Subcutaneous abdominal adipose tissue (tissue), 5 donors: ENCODE measurements at regions not wholly inside any gene's neighbourhood (a gene's known extent, or its start where the extent isn't known, plus 50 kb on each side); places are given as distances from the start of the nearest gene placed in this dataset.
"Not testable (repeated sequence)": the region's sequence is repeated elsewhere in the genome, so short reads cannot be mapped to it uniquely, and the experiment has no call there.

Experiments
- H3K27ac ChIP-seq: one replicate; pipeline ENCODE4 v1.7.0; 2013; ENCODE audit warnings: low read depth, mild to moderate bottlenecking, inconsistent platforms, low read length, moderate library complexity
- H3K27me3 ChIP-seq, 5 donors: one replicate each; pipeline ENCODE4 v1.7.0; 2013; ENCODE audit warnings: low read length in 5 of 5, inconsistent platforms in 1 of 5; ENCODE audit not compliant: control insufficient read depth in 5 of 5, insufficient read depth in 4 of 5
- H3K36me3 ChIP-seq, 5 donors: one replicate each; pipeline ENCODE4 v1.7.0; 2013; ENCODE audit warnings: low read length in 5 of 5; ENCODE audit not compliant: control insufficient read depth in 5 of 5, insufficient read depth in 5 of 5
- H3K4me1 ChIP-seq, 5 donors: one replicate each; pipeline ENCODE4 v1.7.0; 2013; ENCODE audit warnings: low read length in 5 of 5, mild to moderate bottlenecking in 3 of 5, moderate library complexity in 1 of 5; ENCODE audit not compliant: control insufficient read depth in 5 of 5, insufficient read depth in 5 of 5
- H3K4me3 ChIP-seq, 5 donors: one replicate each; pipeline ENCODE4 v1.7.0; 2013; ENCODE audit warnings: low read length in 5 of 5, low read depth in 1 of 5
- H3K9ac ChIP-seq, 5 donors: one replicate each; pipeline ENCODE4 v1.7.0; 2013; ENCODE audit warnings: low read length in 5 of 5, mild to moderate bottlenecking in 4 of 5, moderate library complexity in 3 of 5
- H3K9me3 ChIP-seq, 5 donors: one replicate each; pipeline ENCODE4 v1.7.0; 2013; ENCODE audit warnings: low read length in 5 of 5; ENCODE audit not compliant: control insufficient read depth in 5 of 5
- donor health status: healthy.
- donor health status: healthy.
- donor health status: healthy.
- donor health status: healthy.
- donor health status: healthy.

DNA sequence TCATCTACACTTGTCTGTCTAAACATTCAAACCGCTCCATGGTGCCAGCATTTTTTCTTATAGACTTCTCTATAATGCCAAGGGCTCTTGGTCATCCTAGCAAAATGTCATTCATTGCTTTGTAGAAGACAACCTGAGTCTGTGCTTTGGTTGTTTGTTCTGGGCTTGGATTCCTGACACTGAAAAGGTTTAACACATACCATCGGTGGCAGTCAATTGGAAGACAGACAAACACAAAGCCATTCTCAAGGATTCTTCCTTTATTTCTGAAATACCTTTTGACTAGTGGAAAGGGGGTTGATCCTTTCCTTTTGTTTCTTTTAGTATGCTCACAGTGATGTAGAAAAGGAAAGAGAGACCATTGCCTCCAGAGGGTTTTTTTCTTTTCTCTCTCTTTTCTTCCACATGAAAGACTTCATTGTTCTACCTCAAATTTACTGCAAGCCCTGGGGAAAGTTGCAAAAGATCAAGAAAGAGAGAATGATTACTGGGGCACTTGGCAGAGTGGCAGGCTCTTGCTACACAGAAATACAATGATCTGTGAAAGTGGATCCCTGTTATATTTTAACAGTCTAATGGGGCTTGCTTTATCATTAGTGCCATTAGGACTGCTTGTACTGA lies 66.4 kb upstream of the TMC1 start:
- Histone ChIP-seq H3K9ac (no peak overlapping the region), H3K4me1 (peaks cover 0 to 4% (median 0%) of the 10 kb centered on the region in 5 donors), H3K4me3 (no peak overlapping the region), H3K27ac (no peak overlapping the region), H3K9me3 (no peaks in the 10 kb centered on the region), H3K36me3 (no peaks in the 10 kb centered on the region), H3K27me3 (no peaks in the 10 kb centered on the region)

DNA sequence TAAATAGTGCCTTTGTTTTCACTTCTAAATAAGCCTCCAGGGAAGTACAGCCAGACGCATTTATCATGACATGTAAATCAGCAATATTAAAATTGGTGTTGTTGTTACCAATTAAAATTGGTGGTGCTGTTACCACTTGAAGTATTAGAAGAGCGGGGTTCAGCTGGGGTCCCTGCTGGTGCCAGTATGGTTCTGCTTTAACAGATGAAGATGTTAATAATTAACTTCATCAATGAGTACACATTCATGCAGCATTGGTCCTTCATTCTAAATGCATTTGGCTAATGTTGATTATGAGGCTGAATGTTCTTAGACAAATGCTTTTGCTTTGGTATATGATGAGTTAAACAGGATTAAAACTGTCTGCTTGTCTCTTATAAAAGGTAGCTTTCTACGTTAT lies 67.6 kb upstream of the TMC1 start:
- H3K4me3 ChIP-seq, result no peak overlapping the region
- no peaks in the 10 kb centered on the region for H3K36me3 ChIP-seq
- peaks cover 0 to 4% (median 0%) of the 10 kb centered on the region in 5 donors for H3K4me1 ChIP-seq
- H3K27me3 ChIP-seq, result no peaks in the 10 kb centered on the region
- no peak overlapping the region for H3K9ac ChIP-seq
- no peak overlapping the region for H3K27ac ChIP-seq
- H3K9me3 ChIP-seq, result no peaks in the 10 kb centered on the region

DNA sequence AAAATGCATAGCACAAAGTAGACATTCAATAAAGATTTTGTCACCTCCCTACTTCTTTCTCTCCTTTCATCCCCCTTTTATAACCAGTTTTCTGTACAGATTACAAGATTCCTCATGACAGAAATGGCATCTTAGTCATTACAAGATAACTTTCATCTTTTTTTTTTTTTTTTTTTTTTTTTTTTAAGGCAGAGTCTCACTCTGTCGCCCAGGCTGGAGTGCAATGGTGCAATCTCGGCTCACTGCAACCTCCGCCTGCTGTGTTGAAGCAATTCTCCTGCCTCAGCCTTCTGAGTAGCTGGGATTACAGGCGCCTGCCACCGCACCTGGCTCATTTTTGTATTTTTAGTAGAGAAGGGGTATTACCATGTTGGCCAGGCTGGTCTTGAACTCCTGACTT lies 75.2 kb upstream of the TMC1 start:
- not testable (repeated sequence) for H3K27ac ChIP-seq, H3K9me3 ChIP-seq, H3K4me1 ChIP-seq, H3K4me3 ChIP-seq, H3K36me3 ChIP-seq, H3K27me3 ChIP-seq, H3K9ac ChIP-seq

DNA sequence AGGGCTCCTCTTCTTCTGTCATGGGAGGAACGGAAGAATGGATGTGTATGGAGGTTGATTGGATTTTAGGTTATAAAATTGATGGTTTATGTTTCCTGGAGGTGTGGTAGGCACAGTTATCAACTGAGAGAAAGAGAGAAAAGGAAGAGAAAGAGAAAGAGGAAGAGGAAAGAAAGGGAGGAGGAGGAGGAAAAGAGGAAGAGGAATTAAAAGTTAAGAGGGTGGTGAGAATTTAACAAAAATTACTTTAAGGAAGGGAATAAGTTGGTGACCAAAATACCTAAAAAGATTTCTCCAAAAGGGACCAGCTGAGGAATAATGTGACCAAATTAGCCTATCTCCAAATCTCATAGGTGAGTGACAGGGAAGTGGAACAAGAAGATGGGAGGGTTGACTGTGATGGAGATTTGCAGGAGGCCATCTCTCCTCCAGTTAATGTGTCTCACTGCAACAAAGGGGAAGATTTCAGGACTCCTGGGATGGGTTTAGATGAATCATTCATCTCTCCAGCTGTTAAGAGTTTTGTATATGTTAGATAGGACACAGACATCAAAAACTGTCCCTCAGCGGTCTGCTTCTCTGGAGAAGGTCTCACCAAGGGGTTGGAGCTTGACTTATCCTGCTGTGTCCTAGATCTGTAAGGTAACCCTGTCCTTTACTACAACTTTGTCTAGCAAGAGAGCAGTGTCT lies 76.0 kb upstream of the TMC1 start:
- no peaks in the 10 kb centered on the region for H3K4me1 ChIP-seq
- H3K27me3 ChIP-seq, result no peaks in the 10 kb centered on the region
- H3K36me3 ChIP-seq, result no peaks in the 10 kb centered on the region
- H3K4me3 ChIP-seq, result no peak overlapping the region
- H3K27ac ChIP-seq, result no peak overlapping the region
- no peaks in the 10 kb centered on the region for H3K9me3 ChIP-seq
- no peak overlapping the region for H3K9ac ChIP-seq

DNA sequence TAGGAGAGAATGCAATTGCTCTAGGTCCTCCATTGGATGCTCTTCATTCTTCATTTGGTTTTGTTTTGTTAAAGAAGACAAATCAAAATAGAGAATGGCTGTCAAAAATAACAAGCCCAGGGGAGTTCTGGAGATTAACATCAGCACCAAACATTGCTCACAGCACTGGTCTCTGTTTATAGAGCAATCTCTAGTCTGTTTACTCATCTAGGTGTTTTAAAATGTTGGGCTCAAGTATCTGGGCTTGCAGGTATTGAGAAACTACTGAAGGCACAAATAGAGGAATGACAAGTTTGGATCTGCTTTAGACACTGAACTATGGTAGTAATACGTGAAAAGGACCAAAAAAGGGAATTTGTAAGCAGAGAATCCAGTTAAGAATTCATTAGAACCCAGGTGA lies 77.0 kb upstream of the TMC1 start:
- no peak overlapping the region for H3K9ac ChIP-seq
- no peaks in the 10 kb centered on the region for H3K4me1 ChIP-seq
- H3K9me3 ChIP-seq, result no peaks in the 10 kb centered on the region
- H3K4me3 ChIP-seq, result no peak overlapping the region
- no peaks in the 10 kb centered on the region for H3K27me3 ChIP-seq
- no peak overlapping the region for H3K27ac ChIP-seq
- H3K36me3 ChIP-seq, result no peaks in the 10 kb centered on the region

DNA sequence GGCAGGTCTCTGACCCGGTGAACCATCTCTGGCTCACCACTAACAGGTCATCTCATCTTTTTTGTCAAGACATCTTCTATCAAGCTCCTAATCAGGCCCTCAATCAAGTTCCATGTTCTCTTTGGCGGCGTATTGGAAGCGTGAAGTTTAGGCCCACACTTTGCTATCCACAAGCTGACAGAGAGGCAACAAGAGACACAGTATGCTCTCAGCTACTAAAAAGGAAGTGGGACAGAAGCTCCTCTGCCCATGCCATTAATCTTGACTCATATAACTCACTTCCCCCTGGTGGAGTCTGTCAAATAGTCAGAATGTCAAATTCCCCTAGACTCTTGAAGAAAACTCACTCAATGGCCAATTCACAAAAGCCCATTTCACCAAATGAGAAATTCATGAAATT lies 77.6 kb upstream of the TMC1 start:
- no peaks in the 10 kb centered on the region for H3K36me3 ChIP-seq
- H3K9ac ChIP-seq, result no peak overlapping the region
- no peaks in the 10 kb centered on the region for H3K9me3 ChIP-seq
- H3K27ac ChIP-seq, result no peak overlapping the region
- no peaks in the 10 kb centered on the region for H3K4me1 ChIP-seq
- no peaks in the 10 kb centered on the region for H3K27me3 ChIP-seq
- H3K4me3 ChIP-seq, result no peak overlapping the region

DNA sequence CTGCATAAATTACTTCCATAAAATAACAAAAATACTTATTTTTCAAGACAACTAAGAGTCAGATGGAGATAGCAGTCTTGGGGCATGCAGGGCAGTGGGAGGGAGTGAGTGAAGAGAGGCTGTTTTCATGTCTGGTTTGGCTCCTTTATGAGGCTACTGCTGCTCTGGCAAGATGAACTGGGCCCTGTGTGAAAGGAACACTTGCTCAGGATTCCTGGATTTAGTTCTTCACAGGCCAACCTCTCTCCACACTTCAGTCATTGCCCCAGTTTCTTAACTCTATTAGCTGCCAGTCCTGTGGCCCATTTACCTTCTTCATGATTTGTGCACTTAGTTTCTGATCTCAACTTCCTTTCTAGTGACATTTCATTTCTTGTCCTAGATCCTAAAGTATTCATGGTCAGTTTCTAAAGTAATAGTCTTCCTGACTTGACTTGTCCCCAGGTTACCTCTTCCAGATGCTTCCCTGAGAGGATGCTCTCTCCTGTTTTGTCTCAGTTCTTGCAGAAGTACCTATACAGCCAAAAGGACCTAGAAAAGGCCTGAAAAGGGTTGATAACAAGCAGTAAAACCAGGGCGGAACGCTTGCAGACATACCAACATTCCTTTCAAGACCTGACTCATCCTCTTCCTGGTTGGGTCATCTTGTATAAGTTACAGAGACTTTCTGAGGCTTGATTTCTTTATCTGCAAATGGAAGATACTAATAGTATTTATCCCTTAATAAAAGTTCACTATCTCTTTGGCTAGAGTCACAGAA lies 77.0 kb upstream of the ZFAND5 start:
- no peaks in the 10 kb centered on the region for H3K27me3 ChIP-seq
- no peak overlapping the region for H3K9ac ChIP-seq
- no peak overlapping the region for H3K27ac ChIP-seq
- H3K4me1 ChIP-seq, result no peaks in the 10 kb centered on the region
- H3K9me3 ChIP-seq, result no peaks in the 10 kb centered on the region
- no peak overlapping the region for H3K4me3 ChIP-seq
- no peaks in the 10 kb centered on the region for H3K36me3 ChIP-seq

DNA sequence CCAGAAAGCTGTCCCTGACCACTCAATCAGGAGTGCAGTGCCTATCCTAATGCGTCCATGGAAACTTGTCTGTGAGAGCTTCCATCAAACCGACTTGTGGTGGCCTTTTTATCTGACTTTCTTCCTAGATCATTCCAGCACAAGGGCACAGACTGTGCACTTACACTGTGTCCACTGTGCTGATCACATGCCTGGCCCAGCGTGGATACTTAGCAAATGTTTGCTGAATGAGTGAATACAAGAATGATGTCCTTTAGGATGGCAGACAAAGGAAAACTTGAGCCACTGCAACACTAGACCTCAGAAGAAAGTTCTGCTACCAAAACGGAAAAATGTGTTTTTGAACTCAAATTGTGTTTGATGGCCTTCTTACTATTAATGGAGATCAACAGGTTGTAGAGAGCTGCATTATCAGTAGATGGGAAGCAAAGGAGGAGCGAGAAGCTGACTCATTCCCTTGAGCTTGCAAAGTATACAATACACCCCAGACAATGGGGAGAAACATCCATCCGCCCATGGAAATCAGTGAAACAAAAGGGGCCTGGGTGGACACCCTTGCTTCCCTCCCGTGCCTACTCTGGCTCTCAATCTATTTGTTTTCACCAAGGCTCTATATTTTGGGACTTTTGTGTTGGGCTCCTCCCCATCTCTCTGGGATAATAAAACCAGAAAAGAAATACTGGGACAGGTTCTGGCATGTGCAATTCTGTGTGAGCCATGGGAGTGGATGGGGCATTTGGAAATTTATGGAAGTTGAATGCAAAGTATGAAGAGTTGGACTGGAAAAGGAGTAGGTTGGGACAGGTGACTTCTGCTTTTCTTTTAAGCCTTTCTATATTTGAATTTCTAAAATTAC lies 76.2 kb upstream of the ZFAND5 start:
- no peak overlapping the region for H3K4me3 ChIP-seq
- no peak overlapping the region for H3K27ac ChIP-seq

DNA sequence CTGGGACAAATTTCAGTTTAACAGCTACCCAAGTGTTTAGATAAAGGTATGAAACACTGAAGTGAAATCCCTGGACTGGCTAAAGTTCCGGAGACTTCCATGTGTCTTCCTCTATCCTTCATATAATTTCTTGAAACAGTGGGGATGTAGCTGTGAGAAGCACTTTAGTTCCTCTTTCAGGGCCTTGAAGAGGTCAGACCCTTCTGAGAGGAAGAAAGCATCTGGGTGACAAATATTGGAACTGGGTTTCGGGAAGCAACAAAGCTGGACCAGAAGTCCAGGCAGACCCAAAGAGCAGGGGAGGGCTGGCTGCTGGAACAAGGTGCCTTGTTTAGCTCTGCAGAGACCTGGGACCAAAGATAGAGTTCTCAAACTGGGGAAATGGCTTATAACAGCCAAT lies 75.4 kb upstream of the ZFAND5 start:
- no peak overlapping the region for H3K4me3 ChIP-seq
- no peak overlapping the region for H3K27ac ChIP-seq
- no peaks in the 10 kb centered on the region for H3K36me3 ChIP-seq
- H3K4me1 ChIP-seq, result no peaks in the 10 kb centered on the region
- no peaks in the 10 kb centered on the region for H3K9me3 ChIP-seq
- no peak overlapping the region for H3K9ac ChIP-seq
- no peaks in the 10 kb centered on the region for H3K27me3 ChIP-seq

More for the DNA sequence above, 76.2 kb upstream of the ZFAND5 start:
- H3K9ac ChIP-seq, result no peak overlapping the region
- H3K27me3 ChIP-seq, result no peaks in the 10 kb centered on the region
- no peaks in the 10 kb centered on the region for H3K9me3 ChIP-seq
- H3K4me1 ChIP-seq, result no peaks in the 10 kb centered on the region
- no peaks in the 10 kb centered on the region for H3K36me3 ChIP-seq
